Activated naive CD8-positive, alpha-beta T cell treated with anti-CD3 and anti-CD28 coated beads, Interleukin-2, amount 10 ng/mL, durations not matched to agents 7 days and 5 days (primary cell): ENCODE measurements at regions not wholly inside any gene's neighbourhood (a gene's known extent, or its start where the extent isn't known, plus 50 kb on each side); places are given as distances from the start of the nearest gene placed in this dataset.

ENCODE experiments used
- ATAC-seq: fragments of 150-1000 bp; cut with Tn5 transposase; one replicate; pipeline ENCODE4 v1.10.0; 2021; ENCODE audit warnings: low read depth, moderate library complexity
- POLR2A ChIA-PET: fragments of 350-600 bp; sonication (Branson Sonifier 250); formaldehyde crosslinking; loops from one replicate; lab custom pipeline; 2021; ENCODE audit warnings: antibody characterized with exemption; lab: Charles Lee
- DNase-seq: peaks from one replicate; pipeline ENCODE4 v3.0.0; 2021
- H3K27ac Mint-ChIP-seq: one replicate; pipeline ENCODE4 v1.8.0; 2022; ENCODE audit warnings: mild to moderate bottlenecking, mixed read lengths
- H3K27me3 Mint-ChIP-seq: one replicate; pipeline ENCODE4 v1.8.0; 2022; ENCODE audit warnings: mild to moderate bottlenecking, moderate library complexity, mixed read lengths
- H3K36me3 Mint-ChIP-seq: one replicate; pipeline ENCODE4 v1.8.0; 2021; ENCODE audit warnings: mild to moderate bottlenecking, mixed read lengths
- H3K4me1 Mint-ChIP-seq: one replicate; pipeline ENCODE4 v1.8.0; 2021; ENCODE audit warnings: mixed read lengths
- H3K4me3 Mint-ChIP-seq: one replicate; pipeline ENCODE4 v1.8.0; 2022; ENCODE audit warnings: mild to moderate bottlenecking, moderate library complexity, mixed read lengths
- H3K9me3 Mint-ChIP-seq: one replicate; pipeline ENCODE4 v1.8.0; 2021; ENCODE audit warnings: mixed read lengths

GRCh38 chr12:75909714-75910656, 121.6 kb downstream of the PHLDA1 start:
- H3K36me3 Mint-ChIP-seq, result no peaks in the 10 kb centered on the region
- DNase-seq (no peak), ATAC-seq (no peak)
- H3K4me3 Mint-ChIP-seq, result no peak overlapping the region
- peaks cover 2% of the 10 kb centered on the region for H3K4me1 Mint-ChIP-seq
- peaks cover 6% of the 10 kb centered on the region for H3K27me3 Mint-ChIP-seq
- POLR2A ChIA-PET, result interaction anchor here (0.5 kb wide), 1 partner anchor 25 kb away, joined by 3 read pairs; no protein-coding TSS in a partner anchor
- peaks cover 5% of the 10 kb centered on the region for H3K9me3 Mint-ChIP-seq
- no peak overlapping the region for H3K27ac Mint-ChIP-seq

- Mint-ChIP-seq H3K27ac (no peak overlapping the region), H3K4me3 (no peak overlapping the region), H3K9me3 (peaks cover 5% of the 10 kb centered on the region), H3K27me3 (peaks cover 6% of the 10 kb centered on the region), H3K36me3 (no peaks in the 10 kb centered on the region), H3K4me1 (peaks cover 2% of the 10 kb centered on the region)
- ATAC-seq, result no peak
- DNase-seq, result no peak
- POLR2A ChIA-PET, result interaction anchor here (0.5 kb wide), 1 partner anchor 26 kb away, joined by 3 read pairs; no protein-coding TSS in a partner anchor
Measured at GRCh38 chr12:75908961-75909605, 122.5 kb downstream of the PHLDA1 start.

GRCh38 chr12:75905922-75906321, 125.7 kb downstream of the PHLDA1 start:
- DNase-seq, result no peak
- H3K4me1 Mint-ChIP-seq, result no peaks in the 10 kb centered on the region
- H3K27me3 Mint-ChIP-seq, result peaks cover 10% of the 10 kb centered on the region
- H3K4me3 Mint-ChIP-seq, result no peak overlapping the region
- no peak overlapping the region for H3K27ac Mint-ChIP-seq
- POLR2A ChIA-PET, result no interaction called here
- no peak for ATAC-seq
- no peaks in the 10 kb centered on the region for H3K36me3 Mint-ChIP-seq
- peaks cover 5% of the 10 kb centered on the region for H3K9me3 Mint-ChIP-seq

- Mint-ChIP-seq H3K4me1 (no peaks in the 10 kb centered on the region), H3K9me3 (no peaks in the 10 kb centered on the region), H3K36me3 (no peaks in the 10 kb centered on the region), H3K4me3 (no peak overlapping the region), H3K27ac (no peak overlapping the region), H3K27me3 (peaks cover 26% of the 10 kb centered on the region)
- no peak for ATAC-seq
- no peak for DNase-seq
- POLR2A ChIA-PET, result no interaction called here
Measured at GRCh38 chr12:75900781-75901254, 130.8 kb downstream of the PHLDA1 start.

- POLR2A ChIA-PET, result no interaction called here
- DNase-seq, result no peak
- H3K9me3 Mint-ChIP-seq, result no peaks in the 10 kb centered on the region
- ATAC-seq, result no peak
- no peak overlapping the region for H3K4me3 Mint-ChIP-seq
- H3K36me3 Mint-ChIP-seq, result no peaks in the 10 kb centered on the region
- no peak overlapping the region for H3K27ac Mint-ChIP-seq
- no peaks in the 10 kb centered on the region for H3K4me1 Mint-ChIP-seq
- peaks cover 26% of the 10 kb centered on the region for H3K27me3 Mint-ChIP-seq
Measured at GRCh38 chr12:75900226-75900625, 131.3 kb downstream of the PHLDA1 start.

- no peak overlapping the region for H3K27ac Mint-ChIP-seq
- ATAC-seq, result no peak
- H3K4me1 Mint-ChIP-seq, result no peaks in the 10 kb centered on the region
- POLR2A ChIA-PET, result no interaction called here
- peaks cover 28% of the 10 kb centered on the region for H3K27me3 Mint-ChIP-seq
- no peaks in the 10 kb centered on the region for H3K36me3 Mint-ChIP-seq
- DNase-seq, result no peak
- H3K9me3 Mint-ChIP-seq, result peaks cover 3% of the 10 kb centered on the region
- H3K4me3 Mint-ChIP-seq, result no peak overlapping the region
Measured at GRCh38 chr12:75894965-75895754, 136.4 kb downstream of the PHLDA1 start.

GRCh38 chr12:75893765-75894164, 137.8 kb downstream of the PHLDA1 start:
- DNase-seq (no peak), ATAC-seq (no peak)
- H3K27ac Mint-ChIP-seq, result no peak overlapping the region

GRCh38 chr12:75892731-75893408, 138.7 kb downstream of the PHLDA1 start:
- POLR2A ChIA-PET, result no interaction called here
- peaks cover 3% of the 10 kb centered on the region for H3K9me3 Mint-ChIP-seq
- ATAC-seq (no peak), DNase-seq (no peak)
- no peaks in the 10 kb centered on the region for H3K36me3 Mint-ChIP-seq
- no peak overlapping the region for H3K27ac Mint-ChIP-seq
- peaks cover 16% of the 10 kb centered on the region for H3K27me3 Mint-ChIP-seq
- no peak overlapping the region for H3K4me3 Mint-ChIP-seq
- no peaks in the 10 kb centered on the region for H3K4me1 Mint-ChIP-seq

More at GRCh38 chr12:75893765-75894164, 137.8 kb downstream of the PHLDA1 start:
- Mint-ChIP-seq H3K36me3 (no peaks in the 10 kb centered on the region), H3K4me1 (no peaks in the 10 kb centered on the region), H3K4me3 (no peak overlapping the region), H3K27me3 (peaks cover 24% of the 10 kb centered on the region), H3K9me3 (peaks cover 3% of the 10 kb centered on the region)
- POLR2A ChIA-PET, result no interaction called here

GRCh38 chr12:75891072-75891471, 140.5 kb downstream of the PHLDA1 start:
- no peak for ATAC-seq
- POLR2A ChIA-PET, result interaction anchor here (0.6 kb wide), 1 partner anchor 1050 kb away, joined by 3 read pairs; no protein-coding TSS in a partner anchor
- no peaks in the 10 kb centered on the region for H3K36me3 Mint-ChIP-seq
- H3K4me3 Mint-ChIP-seq, result no peak overlapping the region
- H3K4me1 Mint-ChIP-seq, result no peaks in the 10 kb centered on the region
- no peak overlapping the region for H3K27ac Mint-ChIP-seq
- peaks cover 14% of the 10 kb centered on the region for H3K27me3 Mint-ChIP-seq
- peaks cover 3% of the 10 kb centered on the region for H3K9me3 Mint-ChIP-seq
- DNase-seq, result no peak

- Mint-ChIP-seq H3K36me3 (no peaks in the 10 kb centered on the region), H3K27me3 (peaks cover 14% of the 10 kb centered on the region), H3K4me3 (no peak overlapping the region), H3K27ac (no peak overlapping the region), H3K4me1 (no peaks in the 10 kb centered on the region), H3K9me3 (peaks cover 3% of the 10 kb centered on the region)
- DNase-seq (no peak), ATAC-seq (no peak)
- POLR2A ChIA-PET, result interaction anchor here (0.6 kb wide), 1 partner anchor 1050 kb away, joined by 3 read pairs; no protein-coding TSS in a partner anchor
Measured at GRCh38 chr12:75890660-75891059, 140.9 kb downstream of the PHLDA1 start.

GRCh38 chr12:75890141-75890540, 141.4 kb downstream of the PHLDA1 start:
- no peaks in the 10 kb centered on the region for H3K4me1 Mint-ChIP-seq
- ATAC-seq, result no peak
- peaks cover 2% of the 10 kb centered on the region for H3K9me3 Mint-ChIP-seq
- H3K27me3 Mint-ChIP-seq, result peaks cover 16% of the 10 kb centered on the region
- no peaks in the 10 kb centered on the region for H3K36me3 Mint-ChIP-seq
- POLR2A ChIA-PET, result no interaction called here
- H3K27ac Mint-ChIP-seq, result no peak overlapping the region
- no peak for DNase-seq
- H3K4me3 Mint-ChIP-seq, result no peak overlapping the region

GRCh38 chr12:75888874-75889613, 142.5 kb downstream of the PHLDA1 start:
- DNase-seq (no peak), ATAC-seq (no peak)
- POLR2A ChIA-PET, result no interaction called here
- no peak overlapping the region for H3K4me3 Mint-ChIP-seq
- no peaks in the 10 kb centered on the region for H3K9me3 Mint-ChIP-seq
- peaks cover 23% of the 10 kb centered on the region for H3K27me3 Mint-ChIP-seq
- H3K36me3 Mint-ChIP-seq, result no peaks in the 10 kb centered on the region
- H3K27ac Mint-ChIP-seq, result no peak overlapping the region
- no peaks in the 10 kb centered on the region for H3K4me1 Mint-ChIP-seq
